ENCODE measurements at regions not wholly inside any gene's neighbourhood (a gene's known extent, or its start where the extent isn't known, plus 50 kb on each side); places are given as distances from the start of the nearest gene placed in this dataset.

DNA sequence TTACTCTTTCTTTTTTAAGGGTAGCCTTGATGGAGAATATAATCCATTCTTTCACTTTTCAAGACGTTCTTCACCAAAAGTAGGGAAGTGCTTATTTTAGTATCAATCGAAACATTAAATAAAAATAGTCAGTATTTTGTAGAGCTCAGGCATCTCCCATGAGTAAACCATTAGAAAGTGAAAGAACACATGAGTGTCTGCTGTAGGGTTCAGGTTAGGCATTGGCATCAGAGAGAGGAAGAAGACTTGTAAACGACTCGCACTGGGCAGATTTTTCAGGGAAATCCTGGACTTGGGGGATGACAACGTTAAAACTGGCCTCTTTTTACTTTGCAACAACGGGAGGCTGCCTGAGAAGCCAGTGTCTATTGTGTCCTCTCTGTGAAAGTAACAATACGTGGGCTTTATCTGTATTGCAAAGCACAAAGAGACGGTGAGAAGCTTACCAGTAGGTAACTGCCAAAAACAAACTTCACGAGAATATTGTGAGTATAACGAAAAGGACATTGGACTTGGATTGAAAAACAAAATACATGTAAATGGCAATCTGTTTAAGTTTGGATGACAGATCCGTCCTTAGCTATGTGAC lies 451.7 kb downstream of the PYDC2 start:
- Histone ChIP-seq H3K4me1 (ENCODE audit: insufficient read depth, low read length) (no peaks in the 10 kb centered on the region), H3K36me3 (ENCODE audit: insufficient read depth, low read length) (no peaks in the 10 kb centered on the region), H3K27ac (ENCODE audit: low read depth, low read length) (no peak overlapping the region), H3K27me3 (ENCODE audit: insufficient read depth, low read length) (no peaks in the 10 kb centered on the region), H4K20me1 (ENCODE audit: insufficient read depth, low read length) (no peaks in the 10 kb centered on the region), H3K79me2 (ENCODE audit: insufficient read depth, low read length) (no peaks in the 10 kb centered on the region), H3K4me3 (ENCODE audit: insufficient read depth, low read depth, low read length) (no peak overlapping the region), H3K4me2 (ENCODE audit: low read length) (no peak overlapping the region), H3K9me3 (ENCODE audit: insufficient read depth, low read depth, low read length) (no peaks in the 10 kb centered on the region), H2AFZ (ENCODE audit: low read depth, low read length) (no peak overlapping the region), H3K9ac (ENCODE audit: low read length) (no peak overlapping the region)
- H3K27ac Mint-ChIP-seq (ENCODE audit: unreplicated experiment) = no peak overlapping the region
- H3K27me3 Mint-ChIP-seq (ENCODE audit: low read depth, unreplicated experiment) = no peaks in the 10 kb centered on the region
- H3K36me3 Mint-ChIP-seq (ENCODE audit: low read depth, unreplicated experiment) = no peaks in the 10 kb centered on the region
- TF ChIP-seq, protein P1, sequence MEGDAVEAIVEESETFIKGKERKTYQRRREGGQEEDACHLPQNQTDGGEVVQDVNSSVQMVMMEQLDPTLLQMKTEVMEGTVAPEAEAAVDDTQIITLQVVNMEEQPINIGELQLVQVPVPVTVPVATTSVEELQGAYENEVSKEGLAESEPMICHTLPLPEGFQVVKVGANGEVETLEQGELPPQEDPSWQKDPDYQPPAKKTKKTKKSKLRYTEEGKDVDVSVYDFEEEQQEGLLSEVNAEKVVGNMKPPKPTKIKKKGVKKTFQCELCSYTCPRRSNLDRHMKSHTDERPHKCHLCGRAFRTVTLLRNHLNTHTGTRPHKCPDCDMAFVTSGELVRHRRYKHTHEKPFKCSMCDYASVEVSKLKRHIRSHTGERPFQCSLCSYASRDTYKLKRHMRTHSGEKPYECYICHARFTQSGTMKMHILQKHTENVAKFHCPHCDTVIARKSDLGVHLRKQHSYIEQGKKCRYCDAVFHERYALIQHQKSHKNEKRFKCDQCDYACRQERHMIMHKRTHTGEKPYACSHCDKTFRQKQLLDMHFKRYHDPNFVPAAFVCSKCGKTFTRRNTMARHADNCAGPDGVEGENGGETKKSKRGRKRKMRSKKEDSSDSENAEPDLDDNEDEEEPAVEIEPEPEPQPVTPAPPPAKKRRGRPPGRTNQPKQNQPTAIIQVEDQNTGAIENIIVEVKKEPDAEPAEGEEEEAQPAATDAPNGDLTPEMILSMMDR (IDR thresholded peaks at IDR 0.05; ENCODE audit: insufficient read depth, low read depth, low read length) = no peak
- TF ChIP-seq EZH2 (IDR thresholded peaks at IDR 0.05; ENCODE audit: insufficient read depth, low read length) = no peak
- H3K4me3 Mint-ChIP-seq (ENCODE audit: unreplicated experiment) = no peak overlapping the region
- DNase-seq (ENCODE audit: low read depth) (no peak), FAIRE-seq (no peak)
- no peaks in the 10 kb centered on the region for H3K4me1 Mint-ChIP-seq (ENCODE audit: low read depth, unreplicated experiment)
- peaks cover 2% of the 10 kb centered on the region for H3K9me3 Mint-ChIP-seq (ENCODE audit: unreplicated experiment)

DNA sequence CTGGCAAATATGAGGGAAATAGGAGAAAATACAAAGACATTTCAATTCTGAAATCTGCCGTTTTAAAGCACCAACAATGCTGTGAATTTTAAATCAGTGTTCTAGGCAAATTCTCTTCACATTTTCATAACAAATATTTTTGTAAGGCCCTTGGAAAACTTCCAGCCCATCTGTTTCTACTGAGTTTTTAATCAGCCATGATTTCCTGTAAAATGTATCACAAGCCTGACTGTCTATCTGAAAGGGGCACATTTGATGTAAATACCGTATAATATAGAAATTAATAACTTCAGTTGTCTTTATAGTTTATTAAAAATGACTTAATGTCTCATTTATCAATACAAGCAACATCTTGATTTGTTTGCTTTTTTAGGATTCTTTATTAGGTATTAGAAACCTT lies 454.7 kb downstream of the PYDC2 start:
- H3K79me2 ChIP-seq (ENCODE audit: insufficient read depth, low read length) = no peaks in the 10 kb centered on the region
- TF ChIP-seq EZH2 (IDR thresholded peaks at IDR 0.05; ENCODE audit: insufficient read depth, low read length) = no peak
- TF ChIP-seq, protein P1 (IDR thresholded peaks at IDR 0.05; ENCODE audit: insufficient read depth, low read depth, low read length) = no peak
- no peaks in the 10 kb centered on the region for H3K9me3 ChIP-seq (ENCODE audit: insufficient read depth, low read depth, low read length)
- Mint-ChIP-seq H3K36me3 (ENCODE audit: low read depth, unreplicated experiment) (no peaks in the 10 kb centered on the region), H3K4me1 (ENCODE audit: low read depth, unreplicated experiment) (no peaks in the 10 kb centered on the region), H3K4me3 (ENCODE audit: unreplicated experiment) (no peak overlapping the region), H3K27me3 (ENCODE audit: low read depth, unreplicated experiment) (no peaks in the 10 kb centered on the region), H3K9me3 (ENCODE audit: unreplicated experiment) (peaks cover 2% of the 10 kb centered on the region), H3K27ac (ENCODE audit: unreplicated experiment) (no peak overlapping the region)
- H3K27me3 ChIP-seq (ENCODE audit: insufficient read depth, low read length) = no peaks in the 10 kb centered on the region
- H2AFZ ChIP-seq (ENCODE audit: low read depth, low read length) = no peak overlapping the region
- no peaks in the 10 kb centered on the region for H3K4me1 ChIP-seq (ENCODE audit: insufficient read depth, low read length)
- H3K4me2 ChIP-seq (ENCODE audit: low read length) = no peak overlapping the region
- H3K36me3 ChIP-seq (ENCODE audit: insufficient read depth, low read length) = no peaks in the 10 kb centered on the region
- H3K27ac ChIP-seq (ENCODE audit: low read depth, low read length) = no peak overlapping the region
- FAIRE-seq (no peak), DNase-seq (ENCODE audit: low read depth) (no peak)
- no peak overlapping the region for H3K9ac ChIP-seq (ENCODE audit: low read length)
- H4K20me1 ChIP-seq (ENCODE audit: insufficient read depth, low read length) = no peaks in the 10 kb centered on the region
- H3K4me3 ChIP-seq (ENCODE audit: insufficient read depth, low read depth, low read length) = no peak overlapping the region

DNA sequence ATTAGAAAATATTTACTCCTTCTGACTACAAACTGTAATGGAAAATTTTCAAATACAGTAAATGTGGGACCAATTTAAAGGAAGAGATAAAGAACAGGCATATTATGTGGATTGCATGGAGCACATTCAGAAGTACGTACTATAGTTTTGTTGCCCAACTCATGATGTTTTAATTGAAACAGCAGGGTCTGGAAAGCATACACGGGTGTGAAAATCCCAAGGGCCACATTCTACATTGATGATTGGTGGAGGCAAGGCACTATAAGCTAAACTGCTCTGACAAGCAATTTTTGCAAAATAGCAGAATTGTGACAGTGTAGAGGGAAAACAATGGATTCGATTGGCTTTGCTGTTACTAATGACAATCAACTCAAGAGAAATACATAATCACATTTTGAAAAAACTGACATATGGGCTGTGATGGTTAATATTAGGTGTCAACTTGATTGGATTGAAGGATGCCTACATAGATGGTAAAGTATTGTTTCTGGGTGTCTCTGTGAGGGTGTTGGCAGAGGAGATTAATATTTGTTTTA lies 458.6 kb downstream of the PYDC2 start:
- TF ChIP-seq, protein P1 (IDR thresholded peaks at IDR 0.05; ENCODE audit: insufficient read depth, low read depth, low read length) = no peak
- no peak for TF ChIP-seq EZH2 (IDR thresholded peaks at IDR 0.05; ENCODE audit: insufficient read depth, low read length)
- Mint-ChIP-seq H3K27ac (ENCODE audit: unreplicated experiment) (no peak overlapping the region), H3K36me3 (ENCODE audit: low read depth, unreplicated experiment) (no peaks in the 10 kb centered on the region), H3K4me3 (ENCODE audit: unreplicated experiment) (no peak overlapping the region), H3K4me1 (ENCODE audit: low read depth, unreplicated experiment) (no peaks in the 10 kb centered on the region), H3K9me3 (ENCODE audit: unreplicated experiment) (no peaks in the 10 kb centered on the region), H3K27me3 (ENCODE audit: low read depth, unreplicated experiment) (no peaks in the 10 kb centered on the region)
- no peak overlapping the region for H2AFZ ChIP-seq (ENCODE audit: low read depth, low read length)
- no peak overlapping the region for H3K4me2 ChIP-seq (ENCODE audit: low read length)
- no peaks in the 10 kb centered on the region for H3K79me2 ChIP-seq (ENCODE audit: insufficient read depth, low read length)
- DNase-seq (ENCODE audit: low read depth) (no peak), FAIRE-seq (no peak)
- H3K4me3 ChIP-seq (ENCODE audit: insufficient read depth, low read depth, low read length) = no peak overlapping the region
- no peak overlapping the region for H3K9ac ChIP-seq (ENCODE audit: low read length)
- no peak overlapping the region for H3K27ac ChIP-seq (ENCODE audit: low read depth, low read length)
- no peaks in the 10 kb centered on the region for H3K4me1 ChIP-seq (ENCODE audit: insufficient read depth, low read length)
- H3K36me3 ChIP-seq (ENCODE audit: insufficient read depth, low read length) = no peaks in the 10 kb centered on the region
- H4K20me1 ChIP-seq (ENCODE audit: insufficient read depth, low read length) = no peaks in the 10 kb centered on the region
- H3K9me3 ChIP-seq (ENCODE audit: insufficient read depth, low read depth, low read length) = no peaks in the 10 kb centered on the region
- no peaks in the 10 kb centered on the region for H3K27me3 ChIP-seq (ENCODE audit: insufficient read depth, low read length)
